ENCODE measurements at regions not wholly inside any gene's neighbourhood (a gene's known extent, or its start where the extent isn't known, plus 50 kb on each side); places are given as distances from the start of the nearest gene placed in this dataset.
"Not testable (repeated sequence)": the region's sequence is repeated elsewhere in the genome, so short reads cannot be mapped to it uniquely, and the experiment has no call there.

DNA sequence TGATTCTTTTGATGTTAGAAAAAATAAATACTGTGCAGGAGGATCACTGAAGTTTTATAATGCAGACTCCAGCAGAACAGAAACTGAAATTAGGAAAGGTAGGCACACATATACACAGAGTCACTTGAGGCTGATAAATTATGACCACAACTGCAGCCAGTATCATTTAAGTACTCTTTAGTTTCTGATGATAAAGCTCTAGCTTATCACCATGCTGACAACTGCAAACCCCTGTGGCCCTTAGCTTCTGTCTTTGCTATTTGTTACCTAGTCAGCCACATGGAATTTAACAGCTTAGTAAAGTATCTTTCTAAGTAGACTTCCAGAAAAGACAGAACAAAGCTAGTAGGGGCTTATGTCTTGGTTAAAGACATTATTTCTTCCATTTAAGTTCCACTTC lies 734.8 kb upstream of the CDH6 start:
- Histone ChIP-seq H3K36me3 (no peaks in the 10 kb centered on the region), H3K27me3 (replicated peaks; ENCODE audit: insufficient read depth) (no peaks in the 10 kb centered on the region), H3K27ac (no peak overlapping the region), H3K4me3 (no peak overlapping the region), H3K4me1 (ENCODE audit: control insufficient read depth in 1 of 2, low read depth in 2 of 2) (no peaks in the 10 kb centered on the region), H3K9me3 (no peaks in the 10 kb centered on the region)
- TF ChIP-seq, protein P1, sequence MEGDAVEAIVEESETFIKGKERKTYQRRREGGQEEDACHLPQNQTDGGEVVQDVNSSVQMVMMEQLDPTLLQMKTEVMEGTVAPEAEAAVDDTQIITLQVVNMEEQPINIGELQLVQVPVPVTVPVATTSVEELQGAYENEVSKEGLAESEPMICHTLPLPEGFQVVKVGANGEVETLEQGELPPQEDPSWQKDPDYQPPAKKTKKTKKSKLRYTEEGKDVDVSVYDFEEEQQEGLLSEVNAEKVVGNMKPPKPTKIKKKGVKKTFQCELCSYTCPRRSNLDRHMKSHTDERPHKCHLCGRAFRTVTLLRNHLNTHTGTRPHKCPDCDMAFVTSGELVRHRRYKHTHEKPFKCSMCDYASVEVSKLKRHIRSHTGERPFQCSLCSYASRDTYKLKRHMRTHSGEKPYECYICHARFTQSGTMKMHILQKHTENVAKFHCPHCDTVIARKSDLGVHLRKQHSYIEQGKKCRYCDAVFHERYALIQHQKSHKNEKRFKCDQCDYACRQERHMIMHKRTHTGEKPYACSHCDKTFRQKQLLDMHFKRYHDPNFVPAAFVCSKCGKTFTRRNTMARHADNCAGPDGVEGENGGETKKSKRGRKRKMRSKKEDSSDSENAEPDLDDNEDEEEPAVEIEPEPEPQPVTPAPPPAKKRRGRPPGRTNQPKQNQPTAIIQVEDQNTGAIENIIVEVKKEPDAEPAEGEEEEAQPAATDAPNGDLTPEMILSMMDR (IDR thresholded peaks at IDR 0.05): no peak
- ATAC-seq (ENCODE audit: insufficient number of reproducible peaks, low FRiP score, low read depth): no peak
- DNase-seq (ENCODE audit: low spot score): no peak

DNA sequence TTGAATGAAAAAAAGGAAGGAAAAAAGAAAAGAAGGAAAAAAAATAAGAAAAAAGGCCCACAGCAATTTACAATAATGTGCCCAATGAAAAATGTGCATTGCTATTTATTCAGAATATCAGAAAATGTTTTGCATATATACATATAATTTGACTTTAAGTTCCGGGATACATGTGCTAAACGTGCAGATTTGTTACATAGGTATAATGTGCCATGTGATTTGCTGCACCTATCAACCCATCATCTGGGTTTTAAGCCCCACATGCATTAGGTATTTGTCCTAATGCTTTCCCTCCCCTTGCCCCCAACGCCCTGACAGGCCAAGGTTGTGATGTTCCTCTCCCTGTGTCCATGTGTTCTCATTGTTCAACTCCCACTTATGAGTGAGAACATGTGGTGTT lies 738.0 kb upstream of the CDH6 start:
- DNase-seq (ENCODE audit: low spot score); ATAC-seq (ENCODE audit: insufficient number of reproducible peaks, low FRiP score, low read depth); H3K4me3 ChIP-seq: not testable (repeated sequence)

DNA sequence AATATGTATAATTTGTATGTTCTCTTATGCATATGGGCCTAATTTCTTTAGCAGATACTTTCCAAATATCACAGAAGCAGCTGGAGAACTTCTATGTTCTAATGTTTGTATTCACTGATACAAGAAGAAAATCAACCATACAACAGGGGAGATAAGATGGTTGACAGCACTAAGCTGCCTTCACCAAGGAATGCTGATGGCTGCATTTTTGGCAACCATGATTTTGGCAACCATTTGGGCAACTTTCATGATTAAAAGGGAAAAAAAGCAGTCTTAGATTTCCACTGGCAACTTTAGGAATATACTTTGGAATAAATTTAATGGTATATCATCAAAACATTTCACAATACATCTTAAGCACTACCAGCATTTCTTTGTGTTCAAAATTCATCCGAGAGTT lies 740.3 kb upstream of the CDH6 start:
- TF ChIP-seq, protein P1 (IDR thresholded peaks at IDR 0.05): no peak
- no peaks in the 10 kb centered on the region for H3K36me3 ChIP-seq
- H3K4me3 ChIP-seq: no peak overlapping the region
- DNase-seq (ENCODE audit: low spot score) (no peak), ATAC-seq (ENCODE audit: insufficient number of reproducible peaks, low FRiP score, low read depth) (no peak)
- H3K9me3 ChIP-seq: no peaks in the 10 kb centered on the region
- H3K4me1 ChIP-seq (ENCODE audit: control insufficient read depth in 1 of 2, low read depth in 2 of 2): no peaks in the 10 kb centered on the region
- H3K27ac ChIP-seq: no peak overlapping the region
- H3K27me3 ChIP-seq (replicated peaks; ENCODE audit: insufficient read depth): no peaks in the 10 kb centered on the region

More for the DNA sequence above, 738.0 kb upstream of the CDH6 start:
- not testable (repeated sequence) for H3K9me3 ChIP-seq; H3K27ac ChIP-seq; H3K27me3 ChIP-seq (replicated peaks; ENCODE audit: insufficient read depth); H3K4me1 ChIP-seq (ENCODE audit: control insufficient read depth in 1 of 2, low read depth in 2 of 2); H3K36me3 ChIP-seq

DNA sequence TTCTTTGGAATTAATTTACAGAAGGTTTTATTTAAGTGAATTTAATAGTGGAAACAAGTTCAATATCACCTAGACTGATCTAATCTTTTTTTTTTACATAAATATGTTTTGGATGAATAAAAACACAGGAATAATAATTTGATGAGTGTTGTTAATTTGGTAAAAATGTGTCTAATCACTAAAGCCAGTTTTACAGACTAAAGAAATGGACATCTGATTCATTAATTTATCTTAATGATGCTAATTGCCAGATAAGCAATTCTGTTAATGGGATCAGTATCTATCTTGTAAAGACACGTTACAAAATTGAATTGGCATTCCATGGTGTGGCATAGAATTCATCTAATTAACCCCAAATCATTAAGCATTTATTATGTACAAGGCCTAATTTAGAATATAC lies 743.3 kb upstream of the CDH6 start:
- TF ChIP-seq, protein P1 (IDR thresholded peaks at IDR 0.05): no peak
- no peaks in the 10 kb centered on the region for H3K27me3 ChIP-seq (replicated peaks; ENCODE audit: insufficient read depth)
- H3K4me1 ChIP-seq (ENCODE audit: control insufficient read depth in 1 of 2, low read depth in 2 of 2): no peaks in the 10 kb centered on the region
- no peak overlapping the region for H3K27ac ChIP-seq
- no peaks in the 10 kb centered on the region for H3K9me3 ChIP-seq
- no peaks in the 10 kb centered on the region for H3K36me3 ChIP-seq
- no peak overlapping the region for H3K4me3 ChIP-seq
- DNase-seq (ENCODE audit: low spot score): no peak
- no peak for ATAC-seq (ENCODE audit: insufficient number of reproducible peaks, low FRiP score, low read depth)

DNA sequence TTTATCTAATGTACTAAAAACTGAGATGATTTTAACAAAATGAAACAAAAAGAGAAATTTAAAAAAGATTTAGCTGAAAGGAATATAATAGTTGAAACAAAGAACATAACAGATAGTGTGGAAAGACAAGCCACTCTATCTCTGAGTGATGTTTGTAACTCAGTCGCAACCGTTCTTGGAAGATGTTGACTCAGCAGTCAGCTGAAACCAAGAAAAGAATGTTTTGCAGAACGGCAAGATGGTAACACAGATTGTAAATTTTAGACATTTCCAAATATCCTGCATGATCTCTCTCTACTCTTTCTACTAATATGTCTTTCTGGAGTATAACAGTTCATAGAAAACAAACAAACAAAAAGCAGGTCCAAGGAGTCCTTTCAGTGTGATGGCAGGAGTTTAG lies 746.1 kb upstream of the CDH6 start:
- Histone ChIP-seq H3K36me3 (no peaks in the 10 kb centered on the region), H3K9me3 (no peaks in the 10 kb centered on the region), H3K27ac (no peak overlapping the region), H3K4me1 (ENCODE audit: control insufficient read depth in 1 of 2, low read depth in 2 of 2) (no peaks in the 10 kb centered on the region), H3K4me3 (no peak overlapping the region), H3K27me3 (replicated peaks; ENCODE audit: insufficient read depth) (no peaks in the 10 kb centered on the region)
- TF ChIP-seq, protein P1 (IDR thresholded peaks at IDR 0.05): no peak
- DNase-seq (ENCODE audit: low spot score): no peak
- ATAC-seq (ENCODE audit: insufficient number of reproducible peaks, low FRiP score, low read depth): no peak

DNA sequence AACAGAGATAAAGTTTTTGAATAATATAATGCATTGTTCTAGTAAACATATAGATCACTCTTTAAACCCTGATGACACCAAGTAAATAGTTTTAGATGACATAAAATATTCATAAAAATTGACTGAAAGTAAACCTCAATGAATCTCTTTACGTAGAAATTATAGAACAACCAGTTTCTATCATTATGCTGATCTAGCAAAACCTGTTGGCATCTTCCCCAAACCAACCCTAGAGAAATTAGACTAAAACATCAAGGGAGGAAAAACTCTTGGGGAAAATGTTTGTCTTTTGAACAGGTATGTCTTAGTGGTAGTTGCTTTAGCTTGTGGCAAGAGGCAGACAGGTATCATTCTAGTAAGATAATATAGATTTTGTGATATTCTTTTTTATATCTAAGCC lies 747.0 kb upstream of the CDH6 start:
- Histone ChIP-seq H3K4me3 (no peak overlapping the region), H3K27ac (no peak overlapping the region), H3K36me3 (no peaks in the 10 kb centered on the region), H3K9me3 (no peaks in the 10 kb centered on the region), H3K27me3 (replicated peaks; ENCODE audit: insufficient read depth) (no peaks in the 10 kb centered on the region), H3K4me1 (ENCODE audit: control insufficient read depth in 1 of 2, low read depth in 2 of 2) (no peaks in the 10 kb centered on the region)
- TF ChIP-seq, protein P1 (IDR thresholded peaks at IDR 0.05): no peak
- ATAC-seq (ENCODE audit: insufficient number of reproducible peaks, low FRiP score, low read depth) (no peak), DNase-seq (ENCODE audit: low spot score) (no peak)
